DMS53 treated with DMSO at 0.1 percent for 48 hours (cell line): ENCODE measurements at regions not wholly inside any gene's neighbourhood (a gene's known extent, or its start where the extent isn't known, plus 50 kb on each side); places are given as distances from the start of the nearest gene placed in this dataset.
"Not testable (repeated sequence)": the region's sequence is repeated elsewhere in the genome, so short reads cannot be mapped to it uniquely, and the experiment has no call there.

Source experiments
- DNase-seq: peaks from one replicate; lab custom pipeline; 2025; ENCODE audit not compliant: unreplicated experiment; lab: John Stamatoyannopoulos, UW

DNA sequence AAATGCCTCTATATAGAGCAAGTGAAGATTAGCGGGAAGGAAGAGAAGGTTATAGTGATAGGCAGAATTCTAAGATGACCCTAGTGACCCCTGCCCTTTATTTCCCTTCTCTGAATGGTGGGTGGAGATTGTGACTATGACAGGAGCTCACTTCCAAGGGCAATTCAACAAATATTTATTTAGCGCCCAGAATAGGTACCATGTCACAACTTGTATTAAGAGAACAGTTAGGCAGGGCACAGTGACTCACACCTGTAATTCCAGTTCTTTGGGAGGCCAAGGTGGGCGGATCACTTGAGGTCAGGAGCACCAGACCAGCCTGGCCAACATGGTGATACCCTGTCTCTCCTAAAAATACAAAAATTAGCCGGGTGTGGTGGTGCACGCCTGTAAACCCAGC, 236.0 kb upstream of the POGK start:
- peak; percentile 84 for DNase-seq

DNA sequence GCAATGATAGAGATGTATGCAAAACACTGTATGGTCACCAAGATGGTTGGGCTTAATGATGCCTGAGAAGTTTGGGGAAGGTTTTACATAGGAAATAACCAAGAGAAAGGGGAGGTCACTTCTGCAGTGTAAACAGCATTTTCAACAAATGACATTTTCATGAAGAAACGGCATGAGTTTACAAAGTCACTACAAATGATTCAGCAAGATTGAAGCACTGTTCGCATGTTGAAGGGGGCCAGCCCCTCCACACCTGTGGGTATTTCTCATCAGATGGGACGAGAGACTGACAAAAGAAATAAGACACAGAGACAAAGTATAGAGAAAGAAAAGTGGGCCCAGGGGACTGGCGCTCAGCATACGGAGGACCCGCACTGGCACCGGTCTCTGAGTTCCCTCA, 234.1 kb upstream of the POGK start:
- DNase-seq: no peak

DNA sequence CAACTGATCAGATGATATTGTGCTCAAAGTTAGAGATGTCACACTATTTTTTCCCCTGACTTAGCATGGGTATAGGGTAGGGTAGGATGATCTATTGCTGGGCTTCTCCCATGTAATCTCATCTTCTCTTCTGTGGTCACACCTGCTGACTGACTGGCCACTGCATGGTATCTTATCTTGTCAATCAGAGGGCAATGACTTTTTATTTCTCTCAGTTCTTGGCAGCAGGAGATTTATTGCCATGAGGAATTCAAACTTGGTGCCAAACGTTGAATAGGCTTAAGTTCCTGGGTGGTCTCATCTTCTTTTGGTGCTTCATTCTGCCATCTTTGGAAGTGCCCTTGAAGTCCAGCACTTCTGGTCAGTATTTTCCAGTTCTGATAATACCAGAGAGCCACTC, 226.4 kb upstream of the POGK start:
- DNase-seq: no peak

DNA sequence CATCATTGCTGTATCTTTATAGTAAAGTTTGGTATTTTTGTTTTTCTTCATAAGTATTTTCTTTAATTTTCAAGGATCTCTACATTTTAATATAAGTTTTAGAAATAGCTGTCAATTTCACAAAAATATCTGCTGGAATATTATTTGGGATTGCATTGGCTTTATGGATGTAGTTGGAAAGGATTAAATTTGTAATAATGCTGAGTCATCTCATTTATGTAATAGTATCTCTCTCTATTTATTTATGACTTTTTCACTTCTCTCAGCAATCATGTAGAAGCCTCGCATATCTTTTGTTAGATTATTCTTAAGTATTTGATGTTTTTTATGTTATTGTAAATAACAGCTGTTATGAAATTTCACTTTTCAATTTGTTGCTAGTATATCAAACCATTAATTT, 223.1 kb upstream of the POGK start:
- DNase-seq: no peak

DNA sequence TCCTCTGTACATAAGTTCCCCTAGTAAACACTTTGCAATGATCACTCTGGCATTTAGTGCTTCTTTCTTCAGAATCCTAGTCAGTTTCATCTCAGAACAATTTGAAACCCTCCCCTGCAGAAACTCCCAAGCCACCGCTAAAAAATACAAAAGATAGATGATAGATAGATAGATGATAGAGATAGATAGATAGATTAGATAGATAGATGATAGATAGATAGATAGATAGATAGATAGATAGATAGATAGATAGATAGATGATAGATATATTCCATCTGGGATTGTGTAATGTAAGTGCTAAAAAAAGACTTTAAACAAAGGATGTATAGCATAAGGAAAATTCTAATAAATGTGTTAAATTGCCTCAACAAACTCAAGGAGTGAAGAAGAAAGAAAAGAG, 212.6 kb upstream of the POGK start:
- no peak for DNase-seq

DNA sequence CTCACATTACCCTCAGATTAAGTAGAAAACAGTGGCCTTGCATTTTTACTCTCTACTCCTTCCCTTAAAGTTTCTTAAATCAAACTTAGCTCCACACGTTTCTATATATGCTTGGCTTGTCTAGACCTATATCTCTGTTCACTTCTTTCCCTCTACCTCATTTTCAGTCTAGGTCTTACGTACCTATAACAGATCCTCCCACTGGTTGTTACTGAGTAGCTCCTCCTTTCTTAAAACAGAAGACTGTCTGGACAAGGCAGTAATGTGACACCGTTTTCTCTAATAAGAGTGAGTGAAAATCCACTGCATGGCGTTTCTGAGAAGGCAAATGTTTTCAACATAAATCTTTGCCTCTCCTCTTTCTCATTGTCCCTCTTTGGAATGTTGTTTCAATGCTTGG, 211.7 kb upstream of the POGK start:
- DNase-seq: no peak

DNA sequence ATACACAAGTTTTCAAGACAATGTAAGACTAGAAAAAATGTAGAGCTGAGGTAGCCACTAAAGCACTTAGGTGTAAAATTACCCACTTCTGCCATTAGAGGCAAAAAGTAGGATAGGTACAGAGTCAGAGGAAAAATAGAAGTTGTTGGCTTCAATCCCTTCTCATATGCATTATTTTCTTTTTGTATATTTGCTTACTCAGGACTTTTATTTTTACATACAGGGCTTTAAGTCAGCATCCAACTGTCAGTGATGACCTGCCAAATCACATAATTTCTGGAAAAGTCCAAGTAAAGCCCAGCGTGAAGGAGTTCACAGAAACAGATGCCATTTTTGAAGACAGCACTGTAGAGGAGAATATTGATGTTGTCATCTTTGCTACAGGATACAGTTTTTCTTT, 211.0 kb upstream of the POGK start:
- no peak for DNase-seq

DNA sequence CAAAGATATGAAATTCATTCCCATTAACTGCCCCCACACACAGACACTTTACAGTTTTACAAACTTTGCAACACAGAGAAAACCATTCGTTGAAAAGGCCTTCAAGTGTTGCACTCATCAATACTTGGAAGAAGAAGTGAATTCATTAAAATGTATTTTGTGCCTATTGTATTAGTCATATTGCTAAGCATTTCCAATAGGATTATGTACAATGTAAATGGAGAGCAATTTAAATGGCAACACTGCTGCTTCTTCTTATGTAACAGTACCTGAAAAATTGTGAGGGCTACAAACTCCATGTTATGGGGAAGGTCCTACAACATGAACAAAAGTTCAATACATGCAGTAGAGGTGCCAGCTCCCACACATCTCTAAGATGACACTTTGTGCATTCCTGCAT, 209.3 kb upstream of the POGK start:
- DNase-seq: no peak

DNA sequence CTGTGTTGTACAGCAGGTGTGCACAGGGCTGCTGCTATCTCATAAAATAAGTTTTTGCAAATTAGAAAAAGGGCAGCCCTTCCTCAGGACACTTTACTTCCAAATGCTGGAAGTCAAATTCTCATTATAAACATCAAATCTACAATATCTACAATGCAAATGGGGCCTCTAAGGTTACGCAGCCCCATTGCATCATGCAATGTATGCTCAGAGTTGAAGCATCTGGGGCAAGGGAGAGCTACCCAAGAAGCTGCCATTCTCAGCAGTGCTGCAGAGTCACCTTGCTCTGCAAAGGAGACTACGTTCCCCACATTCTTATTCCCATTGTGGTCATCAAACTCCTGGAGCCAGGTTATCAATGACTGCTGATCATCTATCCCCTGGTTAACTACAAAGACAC, 208.9 kb upstream of the POGK start:
- no peak for DNase-seq

DNA sequence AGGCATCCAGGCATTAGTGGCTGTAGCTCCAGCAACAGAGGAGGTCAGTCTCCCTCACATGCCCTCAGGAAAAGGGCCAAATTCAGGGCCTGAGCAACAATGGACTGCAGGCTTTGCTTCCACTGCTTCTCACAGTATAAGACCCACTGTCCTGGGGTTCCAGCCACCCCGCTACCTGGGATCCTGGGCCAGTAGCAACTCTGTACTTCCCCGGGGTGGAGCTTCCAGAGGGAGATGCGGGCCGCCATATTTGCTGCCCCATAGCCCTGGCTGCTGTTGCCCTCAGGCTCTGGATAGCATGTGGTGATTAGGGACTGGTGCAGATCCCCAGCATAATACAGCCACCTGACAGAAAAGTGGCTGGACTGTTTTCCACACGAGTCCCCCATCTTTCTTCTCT, 201.1 kb upstream of the POGK start:
- no peak for DNase-seq

DNA sequence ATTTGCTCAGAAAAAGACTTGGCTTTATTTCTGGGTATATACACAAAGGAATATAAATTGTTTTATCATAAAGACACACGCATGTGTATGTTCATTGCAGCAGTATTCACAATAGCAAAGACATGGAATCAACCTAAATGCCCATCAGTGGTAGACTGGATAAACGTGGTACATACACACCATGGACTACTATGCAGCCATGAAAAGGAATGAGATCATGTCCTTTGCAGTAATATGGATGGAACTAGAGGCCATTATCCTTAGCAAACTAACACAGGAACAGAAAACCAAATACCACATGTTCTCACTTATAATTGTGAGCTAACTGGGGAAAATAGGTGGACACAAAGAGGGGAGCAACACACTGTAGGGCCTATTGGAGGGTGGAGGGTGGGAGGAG, 182.0 kb upstream of the POGK start:
- not testable (repeated sequence) for DNase-seq

DNA sequence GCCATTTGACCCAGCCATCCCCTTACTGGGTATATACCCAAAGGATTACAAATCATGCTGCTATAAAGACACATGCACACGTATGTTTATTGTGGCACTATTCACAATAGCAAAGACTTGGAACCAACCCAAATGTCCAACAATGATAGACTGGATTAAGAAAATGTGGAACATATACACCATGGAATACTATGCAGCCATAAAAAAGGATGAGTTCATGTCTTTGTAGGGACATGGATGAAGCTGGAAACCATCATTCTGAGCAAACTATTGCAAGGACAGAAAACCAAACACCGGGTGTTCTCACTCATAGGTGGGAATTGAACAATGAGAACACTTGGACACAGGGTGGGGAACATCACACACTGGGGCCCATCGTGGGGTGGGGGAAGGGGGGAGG, 172.5 kb upstream of the POGK start:
- not testable (repeated sequence) for DNase-seq

DNA sequence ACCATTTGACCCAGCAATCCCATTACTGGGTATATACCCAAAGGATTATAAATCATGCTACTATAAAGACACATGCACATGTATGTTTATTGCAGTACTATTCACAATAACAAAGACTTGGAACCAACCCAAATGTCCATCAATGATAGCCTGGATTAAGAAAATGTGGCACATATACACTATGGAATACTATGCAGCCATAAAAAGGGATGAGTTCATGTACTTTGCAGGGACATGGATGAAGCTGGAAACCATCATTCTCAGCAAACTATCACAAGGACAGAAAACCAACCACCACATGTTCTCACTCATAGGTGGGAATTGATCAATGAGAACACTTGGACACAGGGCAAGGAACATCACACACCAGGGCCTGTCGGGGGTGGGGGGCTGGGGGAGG, 171.7 kb upstream of the POGK start:
- not testable (repeated sequence) for DNase-seq

DNA sequence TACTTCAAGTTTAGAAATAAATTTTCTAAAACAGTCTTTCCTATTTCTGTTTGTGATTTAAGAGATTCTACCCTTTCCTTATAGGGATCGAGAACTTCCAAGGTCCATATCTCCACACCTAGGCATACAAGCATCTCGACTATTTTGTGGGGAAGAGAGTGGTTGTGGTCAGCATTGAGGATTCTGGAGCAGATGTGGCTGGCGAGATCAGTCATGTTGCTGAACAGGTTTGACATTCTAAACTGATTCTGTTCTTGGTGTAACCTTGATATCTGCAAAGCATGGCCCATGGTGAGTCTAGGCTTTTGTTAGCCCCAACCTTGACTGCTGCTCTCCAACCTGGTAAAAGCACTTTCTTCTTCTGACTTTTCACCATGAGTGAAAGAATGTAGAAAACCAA, 167.6 kb upstream of the POGK start:
- no peak for DNase-seq

DNA sequence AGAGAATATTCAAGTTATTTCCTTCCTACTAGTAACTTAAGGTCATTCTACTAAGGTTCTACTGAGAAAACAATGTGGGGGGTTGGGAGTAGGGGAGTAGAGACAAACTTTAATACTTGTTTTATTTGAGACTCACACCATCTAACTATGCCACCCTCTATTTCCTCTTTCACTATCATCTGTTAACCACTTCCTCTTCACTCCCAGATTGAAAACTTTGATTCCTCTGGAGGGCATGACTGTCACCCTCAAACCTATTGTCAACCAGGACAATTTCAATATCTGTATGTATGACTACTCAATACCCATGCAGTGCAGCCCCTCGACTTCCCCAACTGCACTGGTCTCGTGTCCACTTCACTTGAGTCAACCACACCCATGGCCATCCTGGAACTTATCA, 165.6 kb upstream of the POGK start:
- DNase-seq: no peak

DNA sequence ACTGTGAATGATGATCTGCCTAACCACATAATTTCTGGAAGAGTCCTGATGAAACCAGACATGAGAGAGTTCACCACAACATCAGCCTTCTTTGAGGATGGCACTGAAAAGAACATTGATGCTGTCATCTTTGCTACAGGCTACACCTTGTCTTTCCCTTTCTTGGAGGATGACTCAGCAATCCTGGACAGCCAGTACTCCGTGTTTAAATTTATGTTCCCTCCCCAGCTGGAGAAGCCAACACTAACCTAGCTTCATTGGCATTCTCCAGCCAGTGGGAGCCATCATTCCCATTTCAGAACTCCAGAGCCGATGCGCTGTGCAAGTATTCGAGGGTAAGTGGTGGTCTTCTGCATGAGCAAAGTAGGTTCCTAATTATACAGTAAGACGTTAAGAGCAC, 164.1 kb upstream of the POGK start:
- DNase-seq: no peak

DNA sequence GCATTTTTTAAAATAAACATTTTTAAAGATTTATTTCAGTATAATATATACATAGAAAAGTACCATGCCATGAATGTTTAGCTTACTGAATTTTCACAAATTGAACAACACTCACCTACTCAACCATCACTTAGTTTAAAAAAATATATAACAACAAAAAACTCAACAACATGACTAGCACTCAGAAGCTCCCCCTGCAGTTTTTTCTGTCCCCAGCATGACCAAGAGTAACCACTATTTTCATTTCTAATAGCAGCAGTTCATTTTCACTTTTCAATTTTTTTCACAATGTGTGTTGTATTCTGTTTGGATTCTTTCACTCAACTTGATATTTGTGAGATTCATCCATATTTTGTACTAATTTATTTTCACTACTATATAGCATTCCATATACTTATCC, 162.3 kb upstream of the POGK start:
- DNase-seq: no peak

DNA sequence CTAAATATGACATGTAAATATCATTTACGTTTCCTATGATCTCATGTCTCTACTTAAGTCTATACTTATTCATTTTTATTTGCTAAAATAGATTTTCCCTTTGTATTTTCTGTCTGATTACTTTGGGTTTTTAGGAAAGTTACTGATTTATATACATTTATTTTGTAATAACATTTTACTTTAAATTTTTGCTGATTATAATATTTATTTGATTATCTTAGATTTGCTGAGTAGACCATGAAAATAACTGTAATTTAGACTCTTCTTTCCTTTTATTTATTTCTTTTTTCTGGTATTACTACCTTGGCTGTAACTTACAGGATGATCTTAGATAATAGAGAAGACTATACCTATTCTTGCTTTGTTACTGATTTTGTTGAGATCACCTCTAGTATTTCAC, 159.9 kb upstream of the POGK start:
- no peak for DNase-seq

DNA sequence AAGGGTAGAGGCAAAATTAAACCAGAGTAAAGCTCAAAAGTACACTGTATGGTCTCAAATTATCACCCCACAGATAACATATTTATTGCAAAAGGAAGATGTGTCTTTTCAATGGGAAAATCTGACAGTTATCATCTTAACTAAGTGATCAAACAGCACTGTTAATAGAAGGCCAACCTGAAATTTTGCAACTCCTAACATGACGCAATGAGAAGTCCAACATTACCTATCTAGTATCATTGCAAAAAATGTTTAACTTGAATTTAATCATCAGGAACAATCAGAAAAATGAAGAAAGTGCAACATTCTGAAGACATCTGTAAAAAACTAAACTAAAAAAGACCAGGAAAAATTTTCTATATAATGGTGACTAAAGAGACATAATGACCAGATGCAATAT, 156.7 kb upstream of the POGK start:
- DNase-seq: no peak

DNA sequence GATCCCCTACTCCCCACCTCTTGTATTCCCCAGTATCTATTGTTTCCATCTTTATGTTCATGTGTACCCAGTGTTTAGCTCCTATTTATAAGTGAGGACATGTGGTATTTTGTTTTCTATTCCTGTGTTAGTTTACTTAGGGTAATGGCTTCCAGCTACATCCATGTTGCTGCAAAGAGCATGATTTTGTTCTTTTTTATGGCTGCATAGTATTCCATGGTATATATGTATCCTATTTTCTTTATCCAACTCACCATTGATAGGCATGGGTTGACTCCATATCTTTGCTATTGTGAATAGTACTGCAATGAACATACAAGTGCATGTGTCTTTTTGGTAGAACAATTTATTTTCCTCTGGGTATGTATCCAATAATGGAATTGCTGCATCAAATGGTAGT, 154.6 kb upstream of the POGK start:
- DNase-seq: not testable (repeated sequence)

DNA sequence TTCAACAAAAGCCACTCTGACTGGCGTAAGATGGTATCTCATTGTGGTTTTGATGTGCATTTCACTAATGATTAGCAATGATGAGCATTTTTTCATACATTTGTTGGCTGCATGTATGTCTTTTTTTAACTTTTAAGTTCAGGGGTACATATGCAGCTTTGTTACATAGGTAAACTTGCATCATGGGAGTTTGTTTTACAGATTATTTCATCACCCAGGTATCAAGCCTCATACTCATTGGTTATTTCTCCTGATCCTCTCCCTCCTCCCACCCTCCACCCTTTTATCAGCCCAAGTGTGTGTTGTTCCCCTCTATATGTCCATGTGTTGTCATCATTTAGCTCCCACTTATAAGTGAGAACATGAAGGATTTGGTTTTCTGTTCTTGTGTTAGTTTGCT, 154.1 kb upstream of the POGK start:
- no peak for DNase-seq

DNA sequence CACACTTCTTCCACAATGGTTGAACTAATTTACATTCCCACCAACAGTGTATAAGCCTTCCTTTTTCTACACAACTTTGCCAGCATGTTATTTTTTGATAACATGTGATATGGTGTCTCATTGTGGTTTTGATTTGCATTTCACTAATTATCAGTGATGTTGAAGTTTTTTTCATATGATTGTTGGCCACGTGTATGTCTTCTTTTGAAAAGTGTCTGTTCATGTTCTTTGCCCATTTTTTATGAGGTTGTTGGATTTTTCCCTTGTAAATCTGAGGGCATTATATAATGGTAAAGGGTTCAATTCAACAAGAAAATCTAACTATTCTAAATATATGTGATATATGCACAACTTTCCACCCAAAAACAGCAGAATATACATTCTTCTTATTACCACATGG, 153.4 kb upstream of the POGK start:
- not testable (repeated sequence) for DNase-seq

DNA sequence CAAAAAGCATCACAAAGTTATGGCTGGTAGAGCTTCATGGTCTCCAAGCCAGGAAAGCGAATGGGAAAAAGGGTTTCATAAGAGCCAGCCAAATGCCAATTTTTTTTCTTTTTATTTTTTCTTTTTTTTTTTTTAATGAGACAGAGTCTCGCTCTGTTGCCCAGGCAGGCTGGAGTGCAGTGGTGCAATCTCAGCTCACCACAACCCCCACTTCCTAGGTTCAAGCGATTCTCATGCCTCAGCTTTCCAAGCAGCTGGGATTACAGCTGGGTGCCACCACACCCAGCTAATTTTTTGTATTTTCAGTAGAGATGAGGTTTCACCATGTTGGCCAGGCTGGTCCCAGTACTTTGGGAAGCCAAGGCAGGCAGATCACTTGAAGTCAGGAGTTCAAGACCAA, 148.7 kb upstream of the POGK start:
- DNase-seq: not testable (repeated sequence)

DNA sequence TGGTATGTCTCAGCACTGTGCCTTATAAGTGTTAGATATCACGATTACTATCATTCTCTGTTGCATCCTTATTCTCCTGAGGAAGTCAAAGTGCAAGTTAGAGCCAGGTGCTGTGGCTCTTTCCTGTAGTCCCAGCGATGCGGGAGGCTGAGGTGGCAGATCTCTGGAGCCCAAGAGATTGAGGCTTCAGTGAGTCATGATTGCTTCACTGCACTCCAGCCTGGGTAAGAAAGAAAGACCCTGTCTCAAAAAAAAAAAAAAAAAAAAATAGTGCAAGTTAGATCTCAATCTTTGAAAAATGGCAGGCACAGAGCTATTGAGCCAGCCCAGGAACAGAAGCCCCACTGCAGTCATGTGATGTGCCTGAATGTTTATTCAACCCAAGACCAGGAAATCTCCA, 147.8 kb upstream of the POGK start:
- no peak for DNase-seq
